ENCODE measurements at regions not wholly inside any gene's neighbourhood (a gene's known extent, or its start where the extent isn't known, plus 50 kb on each side); places are given as distances from the start of the nearest gene placed in this dataset.
A peak's percentile ranks its signal among the peaks of the same experiment; 100 is the strongest.

- H3K4me3 Mint-ChIP-seq, result no peak overlapping the region
- peaks cover 28% of the 10 kb centered on the region for H3K4me1 Mint-ChIP-seq
- no peak for TF ChIP-seq CTCF (IDR thresholded peaks at IDR 0.05; ENCODE audit: unreplicated experiment in 3 of 3)
- no peaks in the 10 kb centered on the region for H3K27me3 Mint-ChIP-seq (ENCODE audit: low read depth)
- peak overlapping the region; percentile 80 to 90 (median 90) for H3K27ac Mint-ChIP-seq
- H3K36me3 Mint-ChIP-seq (ENCODE audit: low read depth), result no peaks in the 10 kb centered on the region
- H3K9me3 Mint-ChIP-seq, result no peaks in the 10 kb centered on the region
Observed at GRCh38 chr5:82821846-82822633, 255.2 kb downstream of the TMEM167A start.

- TF ChIP-seq CTCF (IDR thresholded peaks at IDR 0.05; ENCODE audit: unreplicated experiment in 3 of 3), result no peak
- H3K36me3 Mint-ChIP-seq (ENCODE audit: low read depth), result no peaks in the 10 kb centered on the region
- no peak overlapping the region for H3K4me3 Mint-ChIP-seq
- H3K9me3 Mint-ChIP-seq, result no peaks in the 10 kb centered on the region
- H3K4me1 Mint-ChIP-seq, result peaks cover 34% of the 10 kb centered on the region
- peak overlapping the region; percentile 80 to 90 (median 90) for H3K27ac Mint-ChIP-seq
- H3K27me3 Mint-ChIP-seq (ENCODE audit: low read depth), result no peaks in the 10 kb centered on the region
Observed at GRCh38 chr5:82820961-82821845, 256.0 kb downstream of the TMEM167A start.

GRCh38 chr5:82820188-82820587 is 257.0 kb downstream of the TMEM167A start:
- TF ChIP-seq CTCF (IDR thresholded peaks at IDR 0.05; ENCODE audit: unreplicated experiment in 3 of 3), result no peak
- peaks cover 40% of the 10 kb centered on the region for H3K4me1 Mint-ChIP-seq
- H3K4me3 Mint-ChIP-seq, result no peak overlapping the region
- no peaks in the 10 kb centered on the region for H3K9me3 Mint-ChIP-seq
- peak overlapping the region in 2 of 3 experiments; percentile 43 to 90 for H3K27ac Mint-ChIP-seq
- no peaks in the 10 kb centered on the region for H3K27me3 Mint-ChIP-seq (ENCODE audit: low read depth)
- H3K36me3 Mint-ChIP-seq (ENCODE audit: low read depth), result no peaks in the 10 kb centered on the region

DNA sequence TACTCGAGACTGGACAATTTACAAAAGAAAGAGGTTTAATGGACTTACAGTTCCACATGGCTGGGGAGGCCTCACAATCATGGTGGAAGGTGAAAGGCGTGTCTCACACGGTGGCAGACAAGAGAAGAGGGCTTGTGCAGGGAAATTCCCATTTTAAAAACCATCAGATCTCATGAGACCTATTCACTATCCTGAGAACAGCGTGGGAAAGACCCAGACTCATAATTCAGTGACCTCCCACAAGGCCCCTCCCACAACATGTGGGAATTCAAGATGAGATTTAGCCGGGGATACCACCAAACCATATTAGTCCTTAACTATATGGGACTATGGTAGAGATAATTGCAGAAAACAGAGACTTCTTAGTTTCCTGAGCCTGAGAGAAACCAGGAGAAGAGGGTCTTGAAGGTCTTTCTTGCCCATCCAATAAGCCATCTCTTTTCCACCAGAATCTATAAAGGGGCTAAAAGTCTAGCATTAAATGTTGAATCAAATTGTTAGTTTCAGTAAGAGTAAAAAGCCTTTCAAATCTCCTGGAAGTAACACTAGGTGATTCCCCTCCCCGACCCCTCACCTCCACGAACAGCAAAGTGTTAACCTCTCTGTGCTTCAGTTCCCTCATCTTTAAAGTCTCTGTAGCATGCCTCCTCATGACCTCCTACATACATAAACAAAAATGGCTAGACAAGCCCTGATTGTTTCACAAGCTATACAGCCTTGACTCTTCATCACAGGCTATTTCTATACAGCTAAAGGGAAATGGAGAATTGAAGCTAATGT is 259.1 kb downstream of the TMEM167A start:
- H3K36me3 Mint-ChIP-seq (ENCODE audit: low read depth), result no peaks in the 10 kb centered on the region
- H3K27me3 Mint-ChIP-seq (ENCODE audit: low read depth), result no peaks in the 10 kb centered on the region
- TF ChIP-seq CTCF (IDR thresholded peaks at IDR 0.05; ENCODE audit: unreplicated experiment in 3 of 3), result no peak
- H3K4me1 Mint-ChIP-seq, result peaks cover 58% of the 10 kb centered on the region
- H3K4me3 Mint-ChIP-seq, result no peak overlapping the region
- H3K27ac Mint-ChIP-seq, result peak overlapping the region; percentile 10 to 61 (median 31)
- H3K9me3 Mint-ChIP-seq, result no peaks in the 10 kb centered on the region

DNA sequence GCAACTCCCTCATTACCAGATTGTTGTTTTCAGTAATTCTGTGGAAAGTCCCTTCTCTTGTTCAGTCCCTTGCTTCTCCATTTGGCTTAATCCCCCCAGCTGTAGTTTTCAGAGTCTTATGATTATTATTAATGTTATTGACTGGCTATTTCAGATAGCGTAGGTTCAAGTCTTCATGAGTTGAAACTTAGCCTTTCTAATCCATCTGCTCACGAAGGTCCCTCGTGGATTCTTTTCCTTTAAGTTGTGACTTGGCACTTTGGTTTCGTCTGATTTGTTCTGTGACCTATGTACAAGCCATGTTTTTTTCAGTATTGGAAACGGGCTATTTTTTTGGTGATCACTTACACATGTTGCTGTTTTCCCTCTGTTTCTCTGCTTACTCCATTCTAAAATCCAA is 260.3 kb downstream of the TMEM167A start:
- peaks cover 61% of the 10 kb centered on the region for H3K4me1 Mint-ChIP-seq
- H3K27ac Mint-ChIP-seq, result peak overlapping the region; percentile 68 to 84 (median 74)
- H3K4me3 Mint-ChIP-seq, result no peak overlapping the region
- H3K27me3 Mint-ChIP-seq (ENCODE audit: low read depth), result no peaks in the 10 kb centered on the region
- H3K36me3 Mint-ChIP-seq (ENCODE audit: low read depth), result no peaks in the 10 kb centered on the region
- TF ChIP-seq CTCF (IDR thresholded peaks at IDR 0.05; ENCODE audit: unreplicated experiment in 3 of 3), result no peak
- H3K9me3 Mint-ChIP-seq, result no peaks in the 10 kb centered on the region

Measured in nephron (organoid).